ENCODE measurements at regions not wholly inside any gene's neighbourhood (a gene's known extent, or its start where the extent isn't known, plus 50 kb on each side); places are given as distances from the start of the nearest gene placed in this dataset.

GRCh38 chr11:11171854-11172253 lies 181.2 kb downstream of the CSNK2A3 start:
- TF ChIP-seq POLR2A (IDR thresholded peaks at IDR 0.05): no peak
- TF ChIP-seq CTCF (IDR thresholded peaks at IDR 0.05): no peak
- no peak for TF ChIP-seq POLR2AphosphoS5 (IDR thresholded peaks at IDR 0.05; ENCODE audit: insufficient read depth in 1 of 2, low read depth in 1 of 2)

Data from vagina (tissue), 2 donors.